Limb (tissue), 2 donors: ENCODE measurements at regions not wholly inside any gene's neighbourhood (a gene's known extent, or its start where the extent isn't known, plus 50 kb on each side); places are given as distances from the start of the nearest gene placed in this dataset.
"Not testable (repeated sequence)": the region's sequence is repeated elsewhere in the genome, so short reads cannot be mapped to it uniquely, and the experiment has no call there.

Experiments used
- DNase-seq, 2 donors: peaks; one replicate each; pipeline ENCODE4 v3.0.0-alpha.2; 2016; ENCODE audit errors: extremely low spot score in 2 of 2

- peak in 1 of 2 donors; percentile 6 for DNase-seq
Observed at GRCh38 chr1:213417225-213417820, 366.3 kb downstream of the RPS6KC1 start.

- DNase-seq = peak in 1 of 2 donors; percentile 4
Observed at GRCh38 chr1:213417846-213418245, 366.8 kb downstream of the RPS6KC1 start.

GRCh38 chr1:213418268-213419071 lies 367.4 kb downstream of the RPS6KC1 start:
- peak in 1 of 2 donors; percentile 27 for DNase-seq

- no peak for DNase-seq
Observed at GRCh38 chr1:213419401-213420030, 368.5 kb downstream of the RPS6KC1 start.

- not testable (repeated sequence) for DNase-seq
Observed at GRCh38 chr1:213421178-213421577, 370.1 kb downstream of the RPS6KC1 start.

- DNase-seq = no peak
Observed at GRCh38 chr1:213423041-213423440, 372.0 kb downstream of the RPS6KC1 start.

GRCh38 chr1:213423605-213424004 lies 372.6 kb downstream of the RPS6KC1 start:
- DNase-seq = no peak

- no peak for DNase-seq
Observed at GRCh38 chr1:213425376-213426030, 374.5 kb downstream of the RPS6KC1 start.

- no peak for DNase-seq
Observed at GRCh38 chr1:213429642-213430041, 378.6 kb downstream of the RPS6KC1 start.

GRCh38 chr1:213435715-213436114 lies 384.7 kb downstream of the RPS6KC1 start:
- no peak for DNase-seq

GRCh38 chr1:213438339-213438738 lies 387.3 kb downstream of the RPS6KC1 start:
- no peak for DNase-seq

GRCh38 chr1:213439703-213440102 lies 388.7 kb downstream of the RPS6KC1 start:
- no peak for DNase-seq

GRCh38 chr1:213440766-213441165 lies 389.7 kb downstream of the RPS6KC1 start:
- DNase-seq = no peak

GRCh38 chr1:213443415-213443814 lies 392.4 kb downstream of the RPS6KC1 start:
- DNase-seq = no peak

GRCh38 chr1:213444224-213444623 lies 393.2 kb downstream of the RPS6KC1 start:
- no peak for DNase-seq

- DNase-seq = no peak
Observed at GRCh38 chr1:213446496-213446895, 395.5 kb downstream of the RPS6KC1 start.

GRCh38 chr1:213448360-213448759 lies 397.3 kb downstream of the RPS6KC1 start:
- no peak for DNase-seq

- DNase-seq = no peak
Observed at GRCh38 chr1:213448776-213449175, 397.7 kb downstream of the RPS6KC1 start.

- no peak for DNase-seq
Observed at GRCh38 chr1:213452501-213452900, 401.5 kb downstream of the RPS6KC1 start.

- DNase-seq = peak in 1 of 2 donors; percentile 8
Observed at GRCh38 chr1:213457186-213457585, 406.1 kb downstream of the RPS6KC1 start.

GRCh38 chr1:213457733-213458132 lies 406.7 kb downstream of the RPS6KC1 start:
- DNase-seq = peak in 1 of 2 donors; percentile 28

GRCh38 chr1:213462374-213462773 lies 411.3 kb downstream of the RPS6KC1 start:
- not testable (repeated sequence) for DNase-seq
